Pancreas (tissue), 10 donors: ENCODE measurements at regions not wholly inside any gene's neighbourhood (a gene's known extent, or its start where the extent isn't known, plus 50 kb on each side); places are given as distances from the start of the nearest gene placed in this dataset.
"Not testable (repeated sequence)": the region's sequence is repeated elsewhere in the genome, so short reads cannot be mapped to it uniquely, and the experiment has no call there.

ENCODE experiments used
- ATAC-seq, 4 donors: fragments of 200-7000 bp; cut with Tn5 transposase; one replicate each; pipeline versions ENCODE4 v1.8.0 to v1.9.1; 2020; ENCODE audit warnings: mild to moderate bottlenecking in 4 of 4, moderate library complexity in 4 of 4
- DNase-seq, 6 donors: peaks; one replicate each; pipeline ENCODE4 v3.0.0-alpha.2; 2020
- FAIRE-seq: peaks from 2 replicates; lab custom pipeline; 2012; peaks lifted over from hg19 to GRCh38; lab: Jason Lieb, UNC
- H3K27ac ChIP-seq, 4 donors: fragments of 200-600 bp; sonication (generic); 1 replicate in 3 of 4; 2 replicates in 1 of 4; pipeline versions ENCODE4 v1.5.0 to v1.8.0; 2020
- H3K27me3 ChIP-seq, 4 donors: fragments of 200-600 bp; one replicate each; pipeline ENCODE4 v1.8.0; 2021
- H3K36me3 ChIP-seq, 3 donors: fragments of 200-600 bp; sonication (generic) in 1 of 3; one replicate each; pipeline versions ENCODE4 v1.5.0 to v1.8.0; 2020 to 2021
- H3K4me1 ChIP-seq, 3 donors: fragments of 200-600 bp; one replicate each; pipeline ENCODE4 v1.8.0; 2021
- H3K4me3 ChIP-seq, 4 donors: fragments of 200-600 bp; sonication (generic) in 2 of 4; one replicate each; pipeline versions ENCODE4 v1.5.0 to v1.8.0; 2020 to 2021
- H3K9me3 ChIP-seq, 4 donors: fragments of 200-600 bp; one replicate each; pipeline ENCODE4 v1.8.0; 2021
- WGBS, 2 donors: extraction: QIAGEN DNeasy Blood & Tissue Kit; methylation state at CpG; one replicate each; pipeline ENCODE4 v1.1.7; 2013; 5-methylcytosine and 5-hydroxymethylcytosine counted together
- intact Hi-C, 3 donors: fragments of 100-400 bp; cut with DNase I; formaldehyde crosslinking; loops; one replicate each; pipeline versions ENCODE4 v1.11.1 to v1.14.2; 2022
- donor health status: healthy with polysubstance abuse.
- donor health status: DM: no; HTN: no; CAD: no; lungs with moderate emphysema.
- donor health status: DM: no; HTN: no; CAD: no.
- donor health status: control.
- donor health status: control.
- donor health status: Bipolar disorder and iron deficiency.
- donor health status: DM: yes; HTN: yes; CAD: no.
- donor health status: DM: no; HTN: no; CAD: no.
- donor health status: DM: no; HTN: no; CAD: no.
- donor health status: DM: yes; HTN: yes; CAD: no.

DNA sequence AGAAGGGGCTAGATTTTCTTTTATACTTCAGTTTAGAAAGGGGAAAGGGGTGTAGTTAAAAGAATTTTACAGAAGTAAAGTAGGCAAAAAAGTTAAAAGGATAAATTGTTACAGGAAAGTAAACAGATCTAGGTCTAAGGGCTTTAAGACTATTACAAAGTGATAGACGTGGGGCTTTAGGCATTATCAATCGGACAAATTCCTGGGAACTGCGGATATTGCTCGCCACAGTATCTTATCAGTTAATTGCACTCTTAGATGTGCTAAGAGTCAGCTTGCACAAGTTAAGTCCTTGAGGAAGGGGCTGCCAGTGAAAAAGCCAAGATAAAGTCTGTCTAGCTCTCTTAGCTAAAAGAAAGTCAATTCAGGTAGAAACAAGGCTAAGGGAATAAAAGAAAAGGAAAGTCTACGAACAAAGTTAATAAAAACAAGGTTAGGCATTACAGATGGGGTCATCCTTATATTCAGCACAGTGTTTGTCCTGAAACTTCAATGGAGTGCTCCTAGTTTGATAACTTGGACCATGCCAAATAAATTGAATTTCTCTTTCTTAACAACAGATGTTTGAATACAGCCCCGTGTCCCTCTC lies 125.4 kb downstream of the ART5 start:
- FAIRE-seq, intact Hi-C loops, H3K27me3 ChIP-seq, H3K4me1 ChIP-seq, H3K9me3 ChIP-seq, H3K36me3 ChIP-seq, H3K27ac ChIP-seq, ATAC-seq, DNase-seq, H3K4me3 ChIP-seq: not testable (repeated sequence)
- 59 to 64% methylated on average over 6 of the region's 6 CpGs for WGBS, 2 donors

DNA sequence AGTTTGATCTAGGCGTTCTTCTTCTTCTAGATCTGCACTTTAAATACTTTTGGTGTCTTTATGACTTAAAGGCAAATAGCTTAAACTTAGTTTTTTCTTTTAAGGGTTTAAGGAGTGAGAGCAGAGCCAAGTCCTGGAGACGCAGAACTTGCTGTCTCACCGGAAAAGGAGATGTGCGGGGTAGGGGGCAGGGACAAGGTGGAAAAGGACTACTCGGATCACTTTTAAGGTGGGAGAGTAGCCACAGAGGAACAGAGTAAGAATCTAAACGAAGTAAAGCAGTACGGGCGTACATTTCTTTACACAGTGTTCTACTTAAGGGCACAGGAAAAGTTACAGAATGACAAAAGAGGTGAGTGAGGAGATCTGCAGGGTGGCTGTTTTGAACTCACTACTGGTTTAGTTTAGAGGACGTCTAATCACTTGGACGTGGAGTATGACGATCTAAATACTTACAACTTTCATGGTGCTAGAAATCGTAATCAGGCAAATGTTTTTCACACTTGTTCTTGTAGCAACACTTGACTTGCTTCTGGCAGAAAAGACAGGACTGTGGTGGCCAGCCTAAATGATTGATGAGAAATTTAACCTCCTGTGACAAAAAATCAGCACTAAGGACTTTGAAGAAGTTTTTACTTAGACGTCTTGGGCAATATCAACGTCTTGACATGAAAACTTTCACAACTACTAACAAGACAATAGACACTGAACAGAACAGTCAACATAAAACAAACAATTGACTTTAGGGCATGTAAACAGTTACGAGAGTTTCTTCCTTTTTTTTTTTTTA lies 127.0 kb downstream of the ART5 start:
- intact Hi-C loops, H3K9me3 ChIP-seq, H3K36me3 ChIP-seq, H3K4me3 ChIP-seq, H3K4me1 ChIP-seq, H3K27me3 ChIP-seq, DNase-seq, FAIRE-seq, H3K27ac ChIP-seq, ATAC-seq: not testable (repeated sequence)
- WGBS, 2 donors, result 75% methylated on average over 15 of the region's 15 CpGs

DNA sequence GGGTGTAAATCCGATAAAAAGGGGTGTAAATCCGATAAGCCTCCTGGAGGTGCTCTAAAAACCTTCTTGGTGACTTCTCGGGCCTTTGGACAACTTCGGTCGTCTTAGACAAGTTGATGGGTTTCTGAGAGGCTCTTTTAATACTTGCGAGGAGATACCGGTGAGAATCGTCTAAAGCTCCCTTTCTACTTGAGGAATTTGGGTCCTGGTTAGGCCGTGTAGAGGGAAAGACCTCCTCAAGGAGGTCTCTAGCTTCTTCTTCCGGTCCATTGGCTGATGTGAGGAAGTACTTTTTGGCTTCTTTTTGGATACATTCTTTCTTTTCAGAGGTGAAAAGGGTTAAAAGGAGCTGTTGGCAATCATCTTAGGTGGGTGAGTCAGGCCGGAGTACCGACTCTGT lies 128.5 kb downstream of the ART5 start:
- H3K27me3 ChIP-seq, H3K4me1 ChIP-seq, intact Hi-C loops, H3K27ac ChIP-seq, H3K36me3 ChIP-seq, FAIRE-seq, H3K4me3 ChIP-seq, DNase-seq, H3K9me3 ChIP-seq, ATAC-seq: not testable (repeated sequence)
- WGBS, 2 donors, result 59 to 69% methylated on average over 10 of the region's 12 CpGs

DNA sequence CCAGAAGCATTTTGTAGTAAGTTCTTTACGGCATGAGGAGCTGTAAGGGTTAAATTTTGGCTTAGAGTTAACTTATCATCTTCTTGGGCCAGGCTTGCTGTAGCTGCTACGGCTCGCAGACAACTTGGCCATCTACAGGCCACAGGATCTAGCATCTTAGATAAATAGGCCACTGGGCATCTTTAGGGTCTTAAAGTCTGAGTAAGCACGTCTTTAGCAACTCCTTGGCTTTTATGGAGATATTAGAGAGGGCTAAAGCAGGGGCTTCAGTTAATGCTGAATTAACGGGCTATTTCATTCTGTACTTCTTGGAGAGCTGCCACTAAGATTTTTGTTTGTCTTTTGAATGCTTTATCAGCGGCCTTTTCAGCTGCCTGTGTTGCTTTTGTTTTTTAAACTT lies 129.0 kb downstream of the ART5 start:
- 19 to 26% methylated on average over 6 of the region's 6 CpGs for WGBS, 2 donors
- intact Hi-C loops, DNase-seq, H3K36me3 ChIP-seq, H3K4me1 ChIP-seq, H3K27ac ChIP-seq, H3K4me3 ChIP-seq, H3K27me3 ChIP-seq, H3K9me3 ChIP-seq, ATAC-seq, FAIRE-seq: not testable (repeated sequence)

DNA sequence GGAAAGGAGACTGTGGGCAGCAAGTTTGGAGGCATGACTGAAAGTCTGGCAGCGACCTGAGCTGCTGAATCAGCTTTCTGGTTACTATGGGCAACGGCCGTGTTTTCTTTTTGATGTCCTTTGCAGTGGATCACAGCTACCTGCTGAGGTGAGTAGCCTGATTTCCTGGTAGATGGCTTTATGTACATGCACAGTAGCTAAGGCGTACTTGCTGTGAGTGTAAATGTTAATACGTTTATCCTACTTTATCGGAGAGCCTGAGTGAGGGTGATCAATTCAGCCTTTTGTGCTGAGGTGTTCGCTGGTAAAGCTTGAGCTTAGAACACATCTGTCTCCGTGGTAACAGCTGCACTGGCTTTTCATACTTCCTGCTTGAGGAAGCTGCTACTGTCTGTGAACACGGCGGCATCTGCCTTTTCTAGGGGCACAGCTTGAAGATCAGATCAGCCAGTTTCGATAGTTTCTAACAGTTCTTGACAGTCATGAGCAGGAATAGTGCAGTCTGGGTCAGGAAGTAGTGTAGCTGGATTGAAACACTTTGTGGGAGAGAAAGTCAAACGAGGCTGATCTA lies 129.6 kb downstream of the ART5 start:
- H3K4me3 ChIP-seq, H3K4me1 ChIP-seq, H3K9me3 ChIP-seq, H3K27ac ChIP-seq, H3K27me3 ChIP-seq, H3K36me3 ChIP-seq, FAIRE-seq, ATAC-seq, intact Hi-C loops: not testable (repeated sequence)
- DNase-seq, result peak in 4 of 6 donors; percentile 20 to 61 (median 52)
- 15 to 20% methylated on average over 12 of the region's 12 CpGs for WGBS, 2 donors

DNA sequence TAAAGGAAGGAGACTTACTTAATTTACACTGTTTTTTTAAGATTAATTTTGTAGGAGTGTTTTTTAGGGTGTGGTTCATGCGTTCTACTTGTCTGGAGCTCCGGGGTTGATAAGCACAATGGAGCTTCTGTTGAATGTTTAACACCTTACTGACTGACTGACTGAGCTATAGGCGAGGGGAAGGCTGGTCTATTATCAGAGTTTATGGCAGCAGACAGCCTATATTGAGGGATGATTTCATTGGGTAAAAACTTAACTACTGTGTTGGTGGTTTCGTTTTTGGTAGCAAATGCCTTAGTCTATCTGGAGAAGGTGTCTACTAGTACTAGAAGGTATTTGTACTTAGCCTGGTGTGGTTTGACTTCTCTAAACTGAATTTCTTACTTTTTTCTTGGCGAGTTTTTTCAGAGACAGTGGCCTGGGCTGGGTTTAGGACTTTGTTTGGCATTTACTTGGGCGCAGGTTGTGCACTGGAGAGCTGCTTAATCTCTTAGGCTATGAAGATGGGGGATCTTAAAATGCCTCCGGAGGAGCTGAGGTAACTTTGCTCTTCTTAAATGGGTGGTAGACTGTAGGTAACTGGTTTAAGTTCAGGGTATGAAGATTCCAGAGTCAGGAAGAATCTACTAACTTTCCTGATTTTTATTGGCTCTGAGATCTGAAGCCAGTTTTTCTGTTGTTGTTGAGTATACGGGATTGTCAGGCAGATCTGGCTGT lies 130.2 kb downstream of the ART5 start:
- H3K9me3 ChIP-seq, H3K4me3 ChIP-seq, H3K27ac ChIP-seq, DNase-seq, intact Hi-C loops, ATAC-seq, H3K36me3 ChIP-seq, H3K4me1 ChIP-seq, FAIRE-seq, H3K27me3 ChIP-seq: not testable (repeated sequence)
- WGBS, 2 donors, result 38 to 47% methylated on average over 8 of the region's 8 CpGs

DNA sequence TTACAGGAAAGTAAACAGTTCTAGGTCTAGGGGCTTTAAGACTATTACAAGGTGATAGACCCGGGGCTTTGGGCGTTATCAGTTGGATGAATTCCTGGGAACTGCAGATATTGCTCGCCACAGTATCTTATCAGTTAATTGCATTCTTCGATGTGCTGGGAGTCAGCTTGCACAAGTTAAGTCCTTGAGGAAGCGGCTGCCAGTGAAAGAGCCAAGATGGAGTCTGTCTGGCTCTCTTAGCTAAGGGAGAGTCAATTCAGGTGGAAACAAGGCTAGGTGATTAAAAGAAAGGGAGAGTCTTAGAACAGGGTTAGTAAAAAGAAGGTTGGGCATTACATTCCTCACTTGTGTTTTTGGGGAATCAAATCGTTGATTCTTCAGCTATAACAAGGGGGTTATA lies 130.6 kb upstream of the ZNF195 start:
- intact Hi-C loops, H3K27ac ChIP-seq, H3K36me3 ChIP-seq, H3K4me3 ChIP-seq, H3K27me3 ChIP-seq, DNase-seq, ATAC-seq, FAIRE-seq, H3K9me3 ChIP-seq, H3K4me1 ChIP-seq: not testable (repeated sequence)
- WGBS, 2 donors, result 17 to 24% methylated on average over 6 of the region's 6 CpGs

DNA sequence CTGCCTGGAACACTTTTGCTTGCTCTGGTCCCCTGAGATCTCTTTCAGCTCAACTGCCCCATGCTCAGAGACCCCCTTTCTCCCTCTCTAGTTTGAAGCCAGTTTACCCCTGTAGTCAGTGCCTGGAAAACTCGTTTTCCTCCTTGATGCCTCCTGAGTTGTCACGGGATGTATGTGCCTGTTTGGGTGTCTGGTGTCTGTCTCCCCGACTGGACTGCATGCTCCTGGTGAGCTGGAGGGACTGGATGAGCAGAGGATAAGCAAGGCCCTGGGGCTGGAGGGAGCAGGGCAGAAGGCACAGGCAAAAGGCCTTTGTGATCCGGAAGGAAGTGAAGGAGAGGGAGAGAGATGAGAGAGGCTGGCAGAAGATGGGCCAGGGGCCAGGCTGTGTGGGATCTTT lies 120.3 kb upstream of the ZNF195 start:
- H3K4me1 ChIP-seq, intact Hi-C loops, DNase-seq, H3K27ac ChIP-seq, H3K4me3 ChIP-seq, ATAC-seq, H3K27me3 ChIP-seq, FAIRE-seq, H3K9me3 ChIP-seq, H3K36me3 ChIP-seq: not testable (repeated sequence)
- WGBS, 2 donors, result 60 to 72% methylated on average over 4 of the region's 4 CpGs

DNA sequence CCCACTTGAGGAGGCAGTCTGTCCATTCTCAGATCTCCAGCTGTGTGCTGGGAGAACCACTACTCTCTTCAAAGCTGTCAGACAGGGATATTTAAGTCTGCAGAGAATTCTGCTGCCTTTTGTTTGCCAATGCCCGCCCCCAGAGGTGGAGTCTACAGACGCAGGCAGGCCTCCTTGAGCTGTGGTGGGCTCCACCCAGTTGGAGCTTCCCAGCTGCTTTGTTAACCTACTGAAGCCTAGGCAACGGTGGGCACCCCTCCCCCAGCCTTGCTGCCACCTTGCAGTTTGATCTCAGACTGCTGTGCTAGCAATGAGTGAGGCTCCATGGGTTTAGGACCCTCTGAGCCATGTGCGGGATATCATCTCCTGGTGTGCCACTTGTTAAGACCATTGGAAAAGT lies 119.4 kb upstream of the ZNF195 start:
- H3K9me3 ChIP-seq, FAIRE-seq, H3K4me1 ChIP-seq, H3K4me3 ChIP-seq, ATAC-seq, H3K27me3 ChIP-seq, intact Hi-C loops, H3K36me3 ChIP-seq, H3K27ac ChIP-seq: not testable (repeated sequence)
- DNase-seq, result peak in 1 of 6 donors; percentile 30
- 43% methylated on average over 4 of the region's 4 CpGs for WGBS, 2 donors

DNA sequence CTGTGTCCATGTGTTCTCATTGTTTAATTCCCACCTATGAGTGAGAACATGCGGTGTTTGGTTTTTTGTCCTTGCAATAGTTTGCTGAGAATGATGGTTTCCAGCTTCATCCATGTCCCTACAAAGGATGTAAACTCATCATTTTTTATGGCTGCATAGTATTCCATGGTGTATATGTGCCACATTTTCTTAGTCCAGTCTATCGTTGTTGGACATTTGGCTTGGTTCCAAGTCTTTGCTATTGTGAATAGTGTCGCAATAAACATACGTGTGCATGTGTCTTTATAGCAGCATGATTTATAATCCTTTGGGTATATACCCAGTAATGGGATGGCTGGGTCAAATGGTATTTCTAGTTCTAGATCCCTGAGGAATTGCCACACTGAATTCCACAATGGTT lies 114.2 kb upstream of the ZNF195 start:
- FAIRE-seq, DNase-seq, H3K27ac ChIP-seq, H3K9me3 ChIP-seq, H3K36me3 ChIP-seq, H3K4me1 ChIP-seq, H3K4me3 ChIP-seq, intact Hi-C loops, ATAC-seq, H3K27me3 ChIP-seq: not testable (repeated sequence)
- 20 to 72% methylated on average over 1 to 3 of the region's 4 CpGs for WGBS, 2 donors

DNA sequence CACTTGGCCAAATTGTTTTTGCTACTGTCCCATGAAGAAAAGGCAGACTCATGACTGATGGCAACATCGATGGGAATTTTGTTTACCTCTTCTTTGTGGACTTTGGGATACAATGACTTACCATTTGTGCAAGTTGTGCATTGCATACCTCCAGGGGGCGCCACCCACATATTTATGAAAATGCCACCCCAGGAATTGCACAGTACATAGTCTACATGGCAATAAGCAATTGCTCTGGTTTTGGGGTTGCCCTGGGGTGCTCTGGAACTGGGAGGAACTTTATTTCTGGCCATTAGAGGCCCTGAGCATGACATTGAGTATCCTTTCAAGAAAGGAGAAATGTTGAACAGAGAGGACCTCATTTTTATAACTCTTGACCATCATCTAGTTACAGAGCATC lies 109.1 kb upstream of the ZNF195 start:
- H3K9me3 ChIP-seq, intact Hi-C loops, FAIRE-seq, H3K4me3 ChIP-seq, H3K4me1 ChIP-seq, H3K27ac ChIP-seq, DNase-seq, H3K27me3 ChIP-seq, ATAC-seq, H3K36me3 ChIP-seq: not testable (repeated sequence)
- 5 to 24% methylated on average over 2 of the region's 2 CpGs for WGBS, 2 donors

DNA sequence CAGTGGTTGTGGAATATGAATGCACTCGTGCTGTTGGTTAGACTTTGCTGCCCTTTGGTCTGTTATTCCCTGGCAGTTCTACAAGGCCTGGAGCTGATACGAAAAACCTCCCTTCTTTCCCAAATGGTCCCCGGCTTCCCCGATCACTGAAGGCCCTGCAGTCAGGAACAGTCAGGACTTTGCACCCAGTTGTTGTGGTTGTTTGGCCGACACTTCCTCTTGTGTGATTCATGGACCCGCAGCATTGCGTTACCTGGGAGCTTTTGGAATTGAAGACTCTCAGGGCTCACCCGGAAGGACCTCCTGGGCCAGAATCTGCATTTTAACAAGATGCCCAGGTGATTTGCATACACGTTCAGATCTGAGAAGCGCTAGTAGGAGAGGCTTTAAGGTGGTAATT lies 106.8 kb upstream of the ZNF195 start:
- H3K9me3 ChIP-seq, FAIRE-seq, DNase-seq, H3K27ac ChIP-seq, ATAC-seq, H3K4me3 ChIP-seq, H3K36me3 ChIP-seq, H3K4me1 ChIP-seq, H3K27me3 ChIP-seq, intact Hi-C loops: not testable (repeated sequence)
- WGBS, 2 donors, result 73 to 81% methylated on average over 10 of the region's 10 CpGs
